ENCODE measurements at regions not wholly inside any gene's neighbourhood (a gene's known extent, or its start where the extent isn't known, plus 50 kb on each side); places are given as distances from the start of the nearest gene placed in this dataset.

- no peak for TF ChIP-seq POLR2AphosphoS5 (IDR thresholded peaks at IDR 0.05)
- TF ChIP-seq POLR2A (IDR thresholded peaks at IDR 0.05): no peak
Measured at GRCh38 chr7:54964136-54964535, 54.7 kb upstream of the EGFR start.
